ENCODE measurements at regions not wholly inside any gene's neighbourhood (a gene's known extent, or its start where the extent isn't known, plus 50 kb on each side); places are given as distances from the start of the nearest gene placed in this dataset.

GRCh38 chr4:38601916-38602291 is 62.1 kb upstream of the KLF3 start:
- DNase-seq, result no peak

- DNase-seq, result no peak
Measured at GRCh38 chr4:38603652-38604051, 60.3 kb upstream of the KLF3 start.

- DNase-seq, result no peak
Measured at GRCh38 chr4:38605181-38605752, 58.7 kb upstream of the KLF3 start.

GRCh38 chr4:38605753-38606586 is 58.0 kb upstream of the KLF3 start:
- DNase-seq, result peak; percentile 54

- no peak for DNase-seq
Measured at GRCh38 chr4:38606587-38606905, 57.5 kb upstream of the KLF3 start.

GRCh38 chr4:38609614-38610013 is 54.4 kb upstream of the KLF3 start:
- DNase-seq, result no peak

- DNase-seq, result no peak
Measured at GRCh38 chr4:38610521-38610920, 53.5 kb upstream of the KLF3 start.

GRCh38 chr4:38610966-38611431 is 53.0 kb upstream of the KLF3 start:
- DNase-seq, result no peak

- DNase-seq, result no peak
Measured at GRCh38 chr4:38611676-38612075, 52.3 kb upstream of the KLF3 start.

- no peak for DNase-seq
Measured at GRCh38 chr4:38612646-38613414, 51.2 kb upstream of the KLF3 start.
